Keratinocyte (primary cell): ENCODE measurements at regions not wholly inside any gene's neighbourhood (a gene's known extent, or its start where the extent isn't known, plus 50 kb on each side); places are given as distances from the start of the nearest gene placed in this dataset.

Experiments used
- CTCF ChIP-seq, 3 experiments: IDR thresholded peaks in 1 of 3; conservative IDR thresholded peaks in 1 of 3; optimal IDR thresholded peaks in 1 of 3; 2 replicates in 2 of 3; 3 replicates in 1 of 3; pipeline versions ENCODE3 to v1.5.1; 2011; ENCODE audit warnings: low read length in 3 of 3, mild to moderate bottlenecking in 3 of 3, moderate library complexity in 2 of 3, control low read depth in 1 of 3, inconsistent platforms in 1 of 3; ENCODE audit not compliant: insufficient read depth in 2 of 3; ENCODE audit errors: extremely low read depth in 1 of 3
- EZH2 ChIP-seq: IDR thresholded peaks from one replicate; pipeline ENCODE4 v1.6.1; 2012; ENCODE audit warnings: inconsistent platforms, mild to moderate bottlenecking, low read length, moderate library complexity

GRCh38 chr5:51556833-51557232 lies 173.6 kb downstream of the ISL1 start:
- TF ChIP-seq CTCF (optimal IDR thresholded peaks at IDR 0.05 in 1 of 3, IDR thresholded peaks at IDR 0.05 in 1 of 3, conservative IDR thresholded peaks at IDR 0.05 in 1 of 3; ENCODE audit: extremely low read depth in 1 of 3, insufficient read depth in 2 of 3, low read length in 3 of 3) (no peak), EZH2 (no peak)
